GM21381 (cell line): ENCODE measurements at regions not wholly inside any gene's neighbourhood (a gene's known extent, or its start where the extent isn't known, plus 50 kb on each side); places are given as distances from the start of the nearest gene placed in this dataset.

Experiments used
- ATAC-seq: cut with Tn5 transposase; IDR thresholded peaks from one replicate; pipeline ENCODE4 v1.9.1; 2021; ENCODE audit warnings: mild to moderate bottlenecking, moderate library complexity; ENCODE audit not compliant: unreplicated experiment

- ATAC-seq, result no peak
Measured at GRCh38 chr7:155882596-155882995, 70.3 kb upstream of the SHH start.

GRCh38 chr7:155881471-155882350 lies 69.4 kb upstream of the SHH start:
- no peak for ATAC-seq

- ATAC-seq, result no peak
Measured at GRCh38 chr7:155880721-155881120, 68.5 kb upstream of the SHH start.

- no peak for ATAC-seq
Measured at GRCh38 chr7:155879592-155879991, 67.3 kb upstream of the SHH start.

GRCh38 chr7:155878674-155879073 lies 66.4 kb upstream of the SHH start:
- ATAC-seq, result no peak

GRCh38 chr7:155878250-155878649 lies 66.0 kb upstream of the SHH start:
- no peak for ATAC-seq

GRCh38 chr7:155877167-155877566 lies 64.9 kb upstream of the SHH start:
- ATAC-seq, result no peak

- no peak for ATAC-seq
Measured at GRCh38 chr7:155874411-155874810, 62.1 kb upstream of the SHH start.

- no peak for ATAC-seq
Measured at GRCh38 chr7:155874010-155874409, 61.7 kb upstream of the SHH start.

GRCh38 chr7:155872678-155873369 lies 60.6 kb upstream of the SHH start:
- no peak for ATAC-seq

- no peak for ATAC-seq
Measured at GRCh38 chr7:155871211-155871610, 58.9 kb upstream of the SHH start.

GRCh38 chr7:155870334-155871180 lies 58.3 kb upstream of the SHH start:
- ATAC-seq, result no peak

GRCh38 chr7:155869784-155870076 lies 57.5 kb upstream of the SHH start:
- ATAC-seq, result no peak

- no peak for ATAC-seq
Measured at GRCh38 chr7:155868955-155869783, 56.9 kb upstream of the SHH start.

GRCh38 chr7:155867734-155868400 lies 55.6 kb upstream of the SHH start:
- ATAC-seq, result no peak

- ATAC-seq, result no peak
Measured at GRCh38 chr7:155867280-155867679, 55.0 kb upstream of the SHH start.

GRCh38 chr7:155865830-155866525 lies 53.7 kb upstream of the SHH start:
- no peak for ATAC-seq

- ATAC-seq, result no peak
Measured at GRCh38 chr7:155864991-155865690, 52.9 kb upstream of the SHH start.
